HG03575 (cell line): ENCODE measurements at regions not wholly inside any gene's neighbourhood (a gene's known extent, or its start where the extent isn't known, plus 50 kb on each side); places are given as distances from the start of the nearest gene placed in this dataset.

Experiments used
- ATAC-seq: cut with Tn5 transposase; IDR thresholded peaks from one replicate; pipeline ENCODE4 v1.9.1; 2021; ENCODE audit not compliant: unreplicated experiment, insufficient number of reproducible peaks, low FRiP score; ENCODE audit errors: extremely low read depth

DNA sequence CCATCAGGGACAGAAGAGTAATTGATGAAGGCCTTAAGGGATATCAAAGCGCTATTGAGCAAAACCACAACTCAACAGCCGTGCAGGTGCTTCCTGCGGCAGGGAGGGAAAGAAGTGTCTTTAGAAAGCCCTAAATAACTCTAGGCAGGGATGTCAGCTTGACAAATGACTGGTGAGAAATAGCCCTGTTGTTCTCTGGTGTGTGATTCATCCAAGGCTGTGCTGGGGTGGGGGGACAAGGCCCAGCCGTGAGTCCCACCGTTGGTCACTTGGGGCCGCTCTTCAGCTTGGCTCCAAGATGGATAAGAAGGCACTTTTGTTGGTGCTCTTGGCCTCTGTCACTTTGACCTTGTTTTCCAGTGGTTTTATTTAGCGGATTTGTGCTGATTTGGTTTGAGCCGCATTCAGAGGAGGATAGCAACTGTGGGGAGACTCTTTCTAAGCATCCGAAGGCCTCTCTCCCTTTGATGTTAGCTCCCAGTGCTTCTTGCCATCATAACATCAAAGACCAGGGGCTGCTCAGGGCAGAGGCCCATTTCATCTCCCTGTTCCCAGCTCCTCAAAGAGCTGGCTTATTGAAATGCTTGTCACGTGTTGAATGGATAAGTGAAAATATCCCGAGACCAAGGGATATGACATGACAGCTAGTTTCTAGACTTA is 130.3 kb upstream of the SERP2 start:
- no peak for ATAC-seq

GRCh38 chr13:44244288-44244687 is 129.3 kb upstream of the SERP2 start:
- ATAC-seq, result no peak

DNA sequence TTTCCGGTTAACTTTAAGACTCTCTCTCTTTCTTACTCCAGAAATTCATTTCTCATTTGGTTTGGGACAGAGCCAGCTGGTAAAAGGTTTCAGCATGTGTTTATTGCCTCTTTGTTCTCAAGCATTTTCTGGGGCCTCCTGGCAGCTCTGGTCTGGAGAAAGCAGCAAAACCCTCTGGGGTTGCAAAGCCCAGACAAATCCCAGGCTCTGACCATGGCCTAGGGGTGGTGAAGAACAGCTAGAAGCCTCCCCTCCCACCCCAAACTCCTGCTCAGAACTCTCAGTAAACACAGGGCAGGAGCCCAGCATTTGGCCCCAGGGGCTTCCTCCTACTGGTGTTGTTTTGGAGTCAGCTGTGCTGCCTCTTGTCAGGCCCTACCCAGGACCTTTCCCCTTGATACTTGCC is 124.2 kb upstream of the SERP2 start:
- no peak for ATAC-seq

DNA sequence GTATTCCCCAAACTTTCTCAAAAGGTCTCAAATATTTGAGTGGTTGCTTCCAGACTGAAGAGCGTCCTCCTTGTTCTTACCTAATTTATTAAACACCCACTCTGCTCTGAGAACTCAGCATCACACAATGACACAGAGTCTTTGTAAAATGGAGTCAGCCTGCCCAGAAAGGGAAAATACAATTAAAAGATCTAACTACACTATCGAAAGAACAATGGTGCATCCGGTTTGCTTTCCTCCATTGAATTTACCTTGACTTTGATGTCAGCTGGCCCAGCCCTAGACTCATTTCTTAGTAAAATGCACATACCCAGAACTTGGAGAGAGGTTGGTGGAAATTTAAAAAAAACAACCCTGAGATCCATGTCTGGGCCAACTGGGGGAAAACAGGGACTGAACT is 120.7 kb upstream of the SERP2 start:
- ATAC-seq, result no peak

DNA sequence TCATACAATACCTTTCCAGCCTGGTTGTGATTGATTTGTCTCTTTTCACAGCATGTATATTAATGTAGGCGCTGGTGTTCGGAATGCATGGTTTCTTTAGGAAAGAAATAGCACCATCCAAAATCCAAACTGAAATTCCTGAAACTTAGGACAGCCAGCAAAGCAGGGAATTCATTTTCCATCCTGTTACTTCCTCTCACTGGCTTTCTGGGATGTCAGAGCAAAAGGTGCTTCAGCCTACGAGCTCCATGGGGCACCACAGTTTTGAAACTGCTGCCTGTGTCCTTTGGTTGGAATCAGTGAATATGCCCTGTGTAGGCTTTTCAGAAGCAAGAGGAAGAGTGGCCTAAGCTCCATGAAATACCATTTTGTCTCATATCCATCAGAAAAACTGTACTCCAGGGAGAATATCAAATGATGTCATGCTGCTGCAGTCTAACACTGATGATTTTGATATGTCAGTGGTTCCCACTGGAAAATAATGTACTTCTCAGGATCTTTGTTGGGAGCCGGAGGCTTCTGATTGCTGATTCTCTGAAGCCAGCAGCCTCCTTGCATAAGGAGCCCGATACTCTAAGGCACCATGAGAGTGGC is 117.8 kb upstream of the SERP2 start:
- ATAC-seq, result no peak

GRCh38 chr13:44257796-44258195 is 115.8 kb upstream of the SERP2 start:
- no peak for ATAC-seq

DNA sequence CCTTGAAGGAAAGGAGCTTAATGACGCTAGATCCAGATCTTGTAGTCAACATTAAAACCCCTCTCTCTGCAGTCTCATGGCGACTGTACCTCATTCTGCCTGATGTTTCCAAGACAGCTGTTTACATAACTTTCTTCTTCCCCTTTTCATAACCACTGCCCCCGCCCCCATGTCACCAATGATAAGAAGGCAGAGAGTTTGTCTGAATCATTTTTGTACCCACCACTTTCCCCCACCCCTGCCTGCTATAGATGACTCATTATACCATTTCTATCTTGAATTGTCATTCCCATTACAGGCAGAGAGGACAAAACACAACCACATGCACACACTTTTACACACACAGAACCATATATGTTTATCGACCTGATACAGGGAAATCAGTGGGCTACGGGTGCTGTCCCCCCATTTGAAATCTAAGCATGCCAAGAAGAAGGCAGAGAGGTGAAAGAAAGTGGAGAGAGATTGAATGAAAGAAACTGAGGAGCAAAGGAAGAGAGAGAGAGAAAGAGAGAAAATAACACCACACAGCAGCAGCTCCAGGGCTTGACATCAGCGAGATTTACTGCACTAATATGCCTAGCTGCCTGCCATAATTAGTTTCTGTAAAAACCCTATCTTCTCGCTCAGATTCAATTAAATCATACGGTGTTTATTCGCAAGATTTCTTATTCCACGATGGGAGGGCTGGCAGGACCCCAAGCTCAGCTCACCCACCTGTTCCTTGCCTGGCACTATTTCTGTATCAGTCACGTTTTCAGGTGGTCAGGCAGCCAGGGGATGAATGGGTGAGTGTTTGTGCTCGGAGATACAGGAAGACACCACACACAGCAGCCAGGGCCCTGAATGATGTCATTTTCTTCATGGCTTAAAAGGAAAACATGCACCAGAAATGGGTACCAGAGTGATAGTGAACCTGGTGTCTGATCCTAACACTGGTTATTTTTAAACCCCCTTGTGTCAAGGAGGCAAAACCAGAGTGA is 114.3 kb upstream of the SERP2 start:
- peak; percentile 53 for ATAC-seq

- ATAC-seq, result no peak
These were observed 113.3 kb upstream of the SERP2 start for GRCh38 chr13:44260336-44260735.

- no peak for ATAC-seq
These were observed 109.6 kb upstream of the SERP2 start for GRCh38 chr13:44263751-44264620.

DNA sequence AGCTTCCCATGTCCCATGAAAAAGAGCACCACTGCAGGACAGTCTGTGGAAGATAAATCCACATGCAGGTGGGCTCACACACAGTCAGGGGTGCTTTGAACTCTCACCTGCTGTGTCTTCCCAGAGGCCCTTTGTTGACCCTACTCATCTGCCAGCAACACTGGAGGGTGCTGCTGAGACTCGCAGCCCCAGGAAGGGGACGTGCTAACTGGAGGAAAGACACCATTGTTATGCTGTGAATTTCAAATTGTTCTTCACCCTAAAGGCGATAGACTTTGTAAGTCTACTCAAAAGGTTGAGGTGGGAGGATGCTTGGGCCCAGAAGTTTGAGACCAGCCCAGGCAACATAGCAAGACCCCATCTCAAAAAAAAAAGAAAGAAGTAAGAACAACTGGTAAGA is 107.3 kb upstream of the SERP2 start:
- no peak for ATAC-seq

- no peak for ATAC-seq
These were observed 106.9 kb upstream of the SERP2 start for GRCh38 chr13:44266772-44267171.

DNA sequence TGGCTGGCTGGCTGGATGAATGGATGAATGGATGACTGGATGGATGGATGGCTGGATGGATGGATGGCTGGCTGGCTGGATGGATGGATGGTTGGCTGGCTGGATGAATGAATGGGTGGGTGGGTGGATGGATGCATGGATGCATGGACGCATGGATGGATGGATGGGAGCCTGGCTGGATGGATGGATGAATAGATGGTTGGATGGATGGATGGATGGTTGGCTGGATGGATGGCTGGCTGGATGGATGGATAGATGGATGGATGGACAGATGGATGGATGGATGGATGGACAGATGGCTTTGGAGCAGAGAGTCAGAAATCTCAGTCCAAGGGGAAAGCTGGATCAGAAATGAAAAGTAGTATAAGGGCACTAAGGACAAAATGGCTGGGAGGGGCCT is 106.4 kb upstream of the SERP2 start:
- no peak for ATAC-seq

- no peak for ATAC-seq
These were observed 105.6 kb upstream of the SERP2 start for GRCh38 chr13:44267980-44268379.

DNA sequence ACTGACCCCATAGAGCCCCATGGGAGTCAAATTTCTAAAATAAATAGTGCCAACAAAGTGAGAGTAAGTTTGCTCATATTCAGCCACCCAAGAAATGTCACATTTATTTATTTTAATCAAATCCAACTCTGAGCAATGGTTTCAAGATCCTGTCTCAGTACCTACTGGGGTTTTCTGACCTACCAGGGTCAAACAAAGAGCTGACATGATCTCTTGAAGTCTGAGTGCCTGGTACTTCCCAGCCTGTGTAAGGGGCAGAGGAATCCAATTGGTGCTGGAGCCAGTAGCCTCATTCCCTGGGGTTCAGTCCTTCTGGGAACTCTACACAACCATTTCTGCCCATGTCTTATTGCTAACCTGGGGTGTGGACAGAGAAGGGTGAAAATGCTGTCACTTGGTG is 104.6 kb upstream of the SERP2 start:
- ATAC-seq, result no peak

GRCh38 chr13:44270150-44270549 is 103.5 kb upstream of the SERP2 start:
- no peak for ATAC-seq

DNA sequence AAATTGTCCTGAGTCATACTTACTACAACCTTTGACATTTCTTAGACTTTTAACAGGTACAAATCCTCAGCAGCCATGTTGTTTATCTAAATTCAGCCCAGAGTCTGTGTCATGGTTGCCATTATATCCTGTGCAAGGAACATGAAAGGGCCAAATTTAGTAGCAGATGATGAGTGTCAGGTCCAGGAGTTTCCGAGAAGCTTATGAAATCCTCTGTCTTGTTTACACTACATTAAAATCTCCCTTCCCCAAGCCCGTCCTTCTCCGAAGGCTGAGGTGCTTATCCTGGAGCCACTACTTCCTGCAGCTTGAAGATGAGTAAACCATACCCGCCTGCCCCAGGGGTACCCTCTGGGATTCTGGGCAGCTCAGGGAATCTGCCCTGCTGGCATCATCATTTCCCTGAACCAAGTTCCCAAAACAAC is 102.6 kb upstream of the SERP2 start:
- no peak for ATAC-seq

GRCh38 chr13:44271473-44271872 is 102.2 kb upstream of the SERP2 start:
- no peak for ATAC-seq

DNA sequence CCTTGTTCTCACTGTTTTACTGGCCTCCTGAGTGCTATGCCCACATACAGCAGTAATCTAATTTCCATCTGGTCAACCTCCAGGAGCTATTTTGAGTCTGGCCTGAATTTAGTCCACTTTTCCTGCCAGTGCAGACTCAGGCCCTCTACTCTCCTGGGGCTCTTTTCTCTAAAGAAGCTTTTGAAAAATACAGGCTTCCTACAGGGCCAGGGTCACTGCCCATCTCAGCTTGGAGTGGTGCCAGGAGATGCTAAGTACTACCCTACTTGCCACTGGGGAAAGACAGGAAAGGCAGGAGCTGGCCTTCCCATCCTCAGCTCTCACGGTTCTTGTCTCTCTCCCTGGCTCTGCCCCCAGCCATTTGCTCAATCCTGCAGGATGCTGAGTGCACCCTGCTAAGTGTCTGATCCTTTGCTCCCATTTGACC is 101.7 kb upstream of the SERP2 start:
- no peak for ATAC-seq

GRCh38 chr13:44272692-44273091 is 100.9 kb upstream of the SERP2 start:
- ATAC-seq, result no peak
